Loucy (cell line): ENCODE measurements at regions not wholly inside any gene's neighbourhood (a gene's known extent, or its start where the extent isn't known, plus 50 kb on each side); places are given as distances from the start of the nearest gene placed in this dataset.

Experiments
- H2AFZ ChIP-seq: fragments of 200-600 bp; sonication (generic); 2 replicates; pipeline ENCODE4 v1.6.0; 2016; ENCODE audit warnings: antibody characterized with exemption, mild to moderate bottlenecking, low read length, moderate library complexity
- H3F3A ChIP-seq: fragments of 200-600 bp; 2 replicates; pipeline ENCODE4 v1.6.0; 2016; ENCODE audit warnings: antibody characterized with exemption, low read depth, mild to moderate bottlenecking
- H3K27me3 ChIP-seq: fragments of 200-600 bp; sonication (generic); 2 replicates; pipeline ENCODE4 v1.6.1; 2014; ENCODE audit warnings: low read length, mild to moderate bottlenecking; ENCODE audit not compliant: insufficient read depth, poor library complexity, severe bottlenecking
- H3K36me3 ChIP-seq: fragments of 200-600 bp; sonication (generic); 2 replicates; pipeline ENCODE4 v1.6.1; 2016; ENCODE audit warnings: low read length; ENCODE audit not compliant: insufficient read depth
- H3K4me1 ChIP-seq: fragments of 200-600 bp; sonication (generic); 2 replicates; pipeline ENCODE4 v1.5.1; 2014; ENCODE audit warnings: low read length, mild to moderate bottlenecking; ENCODE audit not compliant: insufficient read depth, poor library complexity, severe bottlenecking
- H3K4me2 ChIP-seq: fragments of 200-600 bp; sonication (generic); 2 replicates; pipeline ENCODE4 v1.6.0; 2014; ENCODE audit warnings: antibody characterized with exemption, low read length, low read depth, mild to moderate bottlenecking; ENCODE audit not compliant: poor library complexity, severe bottlenecking
- H3K4me3 ChIP-seq: fragments of 200-600 bp; sonication (generic); 2 replicates; pipeline ENCODE4 v1.5.1; 2014; ENCODE audit warnings: low read length, mild to moderate bottlenecking, mixed read lengths; ENCODE audit not compliant: poor library complexity, severe bottlenecking
- H3K79me2 ChIP-seq: fragments of 200-600 bp; sonication (generic); 2 replicates; pipeline ENCODE4 v1.6.1; 2014; ENCODE audit warnings: low read length; ENCODE audit not compliant: insufficient read depth
- H3K9ac ChIP-seq: fragments of 200-600 bp; sonication (generic); 2 replicates; pipeline ENCODE4 v1.6.0; 2014; ENCODE audit warnings: mild to moderate bottlenecking, low read depth, low read length, moderate library complexity; ENCODE audit not compliant: poor library complexity, severe bottlenecking
- H3K9me2 ChIP-seq: fragments of 200-600 bp; sonication (generic); replicated peaks from 2 replicates; pipeline ENCODE4 v1.6.1; 2016; ENCODE audit warnings: low read depth, low read length, mixed read lengths
- H3K9me3 ChIP-seq: fragments of 200-600 bp; sonication (generic); 2 replicates; pipeline ENCODE4 v1.6.1; 2014; ENCODE audit warnings: mild to moderate bottlenecking, antibody characterized with exemption, low read length, low read depth; ENCODE audit not compliant: insufficient read depth
- H4K20me1 ChIP-seq: fragments of 200-600 bp; sonication (generic); 2 replicates; pipeline ENCODE4 v1.6.0; 2014; ENCODE audit warnings: antibody characterized with exemption, low read length, mild to moderate bottlenecking; ENCODE audit not compliant: insufficient read depth, poor library complexity, severe bottlenecking
- EZH2phosphoT487 ChIP-seq: fragments of 200-600 bp; IDR thresholded peaks from 2 replicates; pipeline ENCODE4 v1.6.1; 2018; ENCODE audit warnings: antibody characterized with exemption, mild to moderate bottlenecking, moderate library complexity, borderline replicate concordance
- TF ChIP-seq, protein P1 (sequence below): fragments of 200-600 bp; sonication (generic); conservative IDR thresholded peaks from 2 replicates; pipeline ENCODE4 v1.5.1; 2014; ENCODE audit warnings: mild to moderate bottlenecking, antibody characterized with exemption, low read length

DNA sequence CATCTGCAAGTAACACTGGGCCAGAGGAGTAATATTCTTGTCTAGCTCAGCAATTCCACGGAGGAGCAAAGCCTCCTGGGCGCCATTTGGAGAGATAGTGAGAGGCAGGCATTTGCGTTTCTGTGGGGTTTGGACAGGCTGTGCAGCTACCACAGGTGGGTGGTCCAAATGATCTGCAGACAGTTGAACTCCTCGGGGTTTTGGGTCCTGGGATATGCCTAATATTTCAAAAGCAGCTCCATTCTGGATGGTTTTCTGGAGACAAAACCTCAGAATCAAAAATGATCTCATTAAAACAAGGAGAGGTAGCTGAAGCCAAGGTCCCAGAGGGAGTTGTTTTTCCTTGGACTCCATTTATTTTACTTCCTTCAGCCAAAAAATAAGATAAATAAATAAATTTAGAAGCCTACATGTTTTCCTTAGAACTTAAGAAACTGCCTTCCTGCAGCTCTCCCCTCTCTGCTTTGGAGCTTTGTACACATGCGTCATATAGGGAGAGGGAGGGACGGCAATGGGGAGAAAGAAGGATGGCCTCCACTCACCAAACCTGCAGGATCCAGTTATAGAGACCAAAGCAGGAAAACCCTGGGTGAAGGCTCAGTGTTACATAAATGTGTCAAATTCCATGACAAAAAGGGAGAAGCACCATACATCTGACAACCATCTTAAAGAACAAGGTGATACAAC lies 227.3 kb upstream of the DAAM1 start:
- Histone ChIP-seq H3F3A (no peaks in the 10 kb centered on the region), H3K4me2 (no peak overlapping the region), H3K79me2 (no peaks in the 10 kb centered on the region), H2AFZ (no peak overlapping the region), H3K9me2 (no peaks in the 10 kb centered on the region), H4K20me1 (no peaks in the 10 kb centered on the region), H3K27me3 (no peaks in the 10 kb centered on the region), H3K4me1 (peaks cover 1% of the 10 kb centered on the region), H3K4me3 (no peak overlapping the region), H3K9me3 (no peaks in the 10 kb centered on the region), H3K36me3 (no peaks in the 10 kb centered on the region), H3K9ac (no peak overlapping the region)
- TF ChIP-seq, protein P1, sequence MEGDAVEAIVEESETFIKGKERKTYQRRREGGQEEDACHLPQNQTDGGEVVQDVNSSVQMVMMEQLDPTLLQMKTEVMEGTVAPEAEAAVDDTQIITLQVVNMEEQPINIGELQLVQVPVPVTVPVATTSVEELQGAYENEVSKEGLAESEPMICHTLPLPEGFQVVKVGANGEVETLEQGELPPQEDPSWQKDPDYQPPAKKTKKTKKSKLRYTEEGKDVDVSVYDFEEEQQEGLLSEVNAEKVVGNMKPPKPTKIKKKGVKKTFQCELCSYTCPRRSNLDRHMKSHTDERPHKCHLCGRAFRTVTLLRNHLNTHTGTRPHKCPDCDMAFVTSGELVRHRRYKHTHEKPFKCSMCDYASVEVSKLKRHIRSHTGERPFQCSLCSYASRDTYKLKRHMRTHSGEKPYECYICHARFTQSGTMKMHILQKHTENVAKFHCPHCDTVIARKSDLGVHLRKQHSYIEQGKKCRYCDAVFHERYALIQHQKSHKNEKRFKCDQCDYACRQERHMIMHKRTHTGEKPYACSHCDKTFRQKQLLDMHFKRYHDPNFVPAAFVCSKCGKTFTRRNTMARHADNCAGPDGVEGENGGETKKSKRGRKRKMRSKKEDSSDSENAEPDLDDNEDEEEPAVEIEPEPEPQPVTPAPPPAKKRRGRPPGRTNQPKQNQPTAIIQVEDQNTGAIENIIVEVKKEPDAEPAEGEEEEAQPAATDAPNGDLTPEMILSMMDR = no peak
- no peak for TF ChIP-seq EZH2phosphoT487

DNA sequence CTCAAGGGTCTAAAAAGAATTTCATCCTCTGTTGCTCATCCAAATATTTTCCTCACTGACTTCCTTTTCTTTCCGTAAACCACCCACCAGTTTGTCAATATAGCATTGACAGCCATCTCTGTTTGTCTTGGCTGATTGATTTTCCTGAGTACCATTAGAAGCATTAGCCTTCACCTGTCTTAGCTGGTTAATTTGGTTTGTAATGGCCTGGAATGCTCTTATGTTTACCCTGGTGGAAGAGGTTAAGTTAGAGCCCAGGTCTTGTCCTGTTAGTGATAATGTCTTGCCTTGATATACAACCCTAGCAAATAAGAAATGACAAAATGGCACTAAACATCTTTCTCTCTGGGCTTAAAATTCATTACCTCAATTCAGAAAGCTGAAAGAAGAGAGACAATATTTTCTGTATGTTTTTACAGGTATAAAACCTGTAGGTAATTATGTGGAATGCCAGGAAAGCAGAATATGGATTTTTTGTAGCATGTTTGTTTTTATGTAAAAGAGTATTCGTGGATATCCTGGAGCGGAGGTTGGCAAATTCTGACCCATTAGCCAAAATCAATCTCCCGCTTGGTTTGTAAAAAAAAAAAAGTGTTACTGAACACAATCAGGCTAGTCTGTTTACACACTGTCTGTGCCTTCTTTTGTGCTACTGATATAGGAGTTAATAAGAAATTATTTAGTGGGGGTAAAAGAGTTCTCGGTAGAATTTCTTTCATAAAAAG lies 224.4 kb upstream of the DAAM1 start:
- no peak overlapping the region for H3K4me3 ChIP-seq
- no peaks in the 10 kb centered on the region for H3K9me3 ChIP-seq
- no peak overlapping the region for H2AFZ ChIP-seq
- TF ChIP-seq, protein P1 = no peak
- TF ChIP-seq EZH2phosphoT487 = no peak
- no peaks in the 10 kb centered on the region for H4K20me1 ChIP-seq
- H3K27me3 ChIP-seq = no peaks in the 10 kb centered on the region
- H3K4me2 ChIP-seq = no peak overlapping the region
- no peak overlapping the region for H3K9ac ChIP-seq
- no peaks in the 10 kb centered on the region for H3K36me3 ChIP-seq
- no peaks in the 10 kb centered on the region for H3F3A ChIP-seq
- no peaks in the 10 kb centered on the region for H3K9me2 ChIP-seq
- no peaks in the 10 kb centered on the region for H3K4me1 ChIP-seq
- H3K79me2 ChIP-seq = no peaks in the 10 kb centered on the region

DNA sequence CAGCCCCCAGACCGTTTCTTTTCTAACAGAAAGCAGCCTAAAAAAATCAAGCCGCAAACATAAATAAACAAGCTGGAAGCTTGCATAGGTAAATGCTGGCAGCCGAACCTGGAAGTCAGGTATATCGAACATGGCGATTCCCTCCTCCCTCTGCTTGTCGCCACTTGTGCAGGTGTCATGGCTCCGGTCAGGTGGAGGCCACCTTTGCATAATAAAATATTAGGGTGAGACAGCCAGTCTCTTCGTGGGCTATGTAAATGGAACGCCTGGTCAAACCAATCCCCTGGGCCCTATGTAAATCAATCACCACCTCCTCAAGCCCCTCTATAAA lies 223.9 kb upstream of the DAAM1 start:
- no peaks in the 10 kb centered on the region for H3K9me3 ChIP-seq
- TF ChIP-seq EZH2phosphoT487 = no peak
- TF ChIP-seq, protein P1 = no peak
- H3K9me2 ChIP-seq = no peaks in the 10 kb centered on the region
- no peaks in the 10 kb centered on the region for H4K20me1 ChIP-seq
- no peaks in the 10 kb centered on the region for H3K27me3 ChIP-seq
- H2AFZ ChIP-seq = no peak overlapping the region
- no peak overlapping the region for H3K9ac ChIP-seq
- no peak overlapping the region for H3K4me2 ChIP-seq
- H3K4me3 ChIP-seq = no peak overlapping the region
- H3K36me3 ChIP-seq = no peaks in the 10 kb centered on the region
- no peaks in the 10 kb centered on the region for H3F3A ChIP-seq
- no peaks in the 10 kb centered on the region for H3K79me2 ChIP-seq
- no peaks in the 10 kb centered on the region for H3K4me1 ChIP-seq
